HepG2 (cell line): ENCODE measurements at regions not wholly inside any gene's neighbourhood (a gene's known extent, or its start where the extent isn't known, plus 50 kb on each side); places are given as distances from the start of the nearest gene placed in this dataset.

ENCODE experiments used
- ATAC-seq: fragments of 200-7000 bp; cut with Tn5 transposase; 3 replicates; pipeline ENCODE4 v1.9.1; 2020; ENCODE audit warnings: mild to moderate bottlenecking, moderate library complexity
- BruUV-seq: library from RNA; stranded (reverse); fragments of 400-500 nt; replicated peaks from 2 replicates; lab custom pipeline; 2021; lab: Mats Ljungman, UMichigan
- CTCF ChIA-PET: fragments of 300-600 bp; formaldehyde crosslinking; extraction: SDS; loops from one replicate; lab custom pipeline; 2021; ENCODE audit warnings: low total read pairs, inconsistent platforms, low intra/inter-chr PET ratio; lab: Yijun Ruan, JAX
- POLR2A ChIA-PET: fragments of 350-600 bp; sonication (Branson Sonifier 250); formaldehyde crosslinking; loops from one replicate; lab custom pipeline; 2020; ENCODE audit warnings: antibody characterized with exemption, inconsistent platforms; lab: Yijun Ruan, JAX
- DNase-seq: peaks from one replicate; pipeline ENCODE4 v3.0.0-alpha.2; 2015; ENCODE audit warnings: low spot score
- FAIRE-seq: peaks from 3 replicates; lab custom pipeline; 2011; peaks lifted over from hg19 to GRCh38; lab: Jason Lieb, UNC
- H2AFZ ChIP-seq: one replicate; pipeline ENCODE4 v1.6.1; 2011; ENCODE audit warnings: low read length, inconsistent platforms
- H3K27ac ChIP-seq: fragments of 300-600 bp; 3 replicates; pipeline ENCODE4 v1.8.0; 2011; ENCODE audit warnings: mixed run types, mild to moderate bottlenecking, mixed read lengths, low read length, inconsistent platforms; ENCODE audit not compliant: insufficient read depth; ENCODE audit errors: extremely low read length
- H3K27me3 ChIP-seq, 2 experiments: fragments of 200-600 bp in 1 of 2; 2 replicates in 1 of 2; 3 replicates in 1 of 2; pipeline versions ENCODE4 v1.6.0 to v1.8.0; 2011; ENCODE audit warnings: low read length in 2 of 2, mild to moderate bottlenecking in 2 of 2, moderate library complexity in 2 of 2, inconsistent platforms in 1 of 2; ENCODE audit not compliant: insufficient read depth in 2 of 2, control insufficient read depth in 1 of 2
- H3K36me3 ChIP-seq, 2 experiments: fragments of 200-600 bp in 1 of 2; replicated peaks in 1 of 2; 2 replicates in 1 of 2; 3 replicates in 1 of 2; pipeline versions ENCODE4 v1.5.1 to v1.8.0; 2011; ENCODE audit warnings: low read length in 2 of 2, inconsistent platforms in 1 of 2; ENCODE audit not compliant: insufficient read depth in 2 of 2, control insufficient read depth in 1 of 2
- H3K4me1 ChIP-seq: 2 replicates; pipeline ENCODE4 v1.5.1; 2012; ENCODE audit warnings: low read length, inconsistent platforms; ENCODE audit not compliant: insufficient read depth
- H3K4me2 ChIP-seq: 2 replicates; pipeline ENCODE4 v1.6.0; 2011; ENCODE audit warnings: low read depth, low read length, inconsistent platforms
- H3K4me3 ChIP-seq, 3 experiments: fragments of 200-600 bp in 1 of 3; sonication (generic), shearing (Covaris generic) in 1 of 3; replicated peaks in 1 of 3; 2 replicates each; pipeline ENCODE4 v1.5.1; 2011 to 2016; ENCODE audit warnings: low read length in 3 of 3, inconsistent platforms in 2 of 3, low read depth in 2 of 3, mild to moderate bottlenecking in 2 of 3, control low read depth in 1 of 3, mixed read lengths in 1 of 3; ENCODE audit not compliant: insufficient read depth in 1 of 3
- H3K79me2 ChIP-seq: one replicate; pipeline ENCODE4 v1.6.1; 2011; ENCODE audit warnings: low read length, inconsistent platforms; ENCODE audit not compliant: insufficient read depth
- H3K9ac ChIP-seq: 2 replicates; pipeline ENCODE4 v1.6.0; 2011; ENCODE audit warnings: mild to moderate bottlenecking, low read depth, low read length, inconsistent platforms; ENCODE audit not compliant: insufficient read depth
- H3K9me3 ChIP-seq: 2 replicates; pipeline ENCODE4 v1.5.1; 2012; ENCODE audit warnings: mild to moderate bottlenecking, low read length
- H4K20me1 ChIP-seq: 2 replicates; pipeline ENCODE4 v1.6.0; 2011; ENCODE audit warnings: inconsistent platforms, mild to moderate bottlenecking, low read length, moderate library complexity; ENCODE audit not compliant: insufficient read depth
- CSRNP1 ChIP-seq: sonication (generic); formaldehyde crosslinking; IDR thresholded peaks from 2 replicates; pipeline ENCODE4 v1.8.1; 2023; ENCODE audit warnings: mild to moderate bottlenecking, missing genetic modification reagents
- SETDB1 ChIP-seq: sonication (generic); formaldehyde crosslinking; IDR thresholded peaks from 2 replicates; pipeline ENCODE4 v1.5.1; 2020; ENCODE audit warnings: missing genetic modification reagents, mild to moderate bottlenecking, borderline replicate concordance
- THYN1 ChIP-seq: sonication (generic); formaldehyde crosslinking; IDR thresholded peaks from 2 replicates; pipeline ENCODE4 v1.8.1; 2023; ENCODE audit warnings: low read depth, mild to moderate bottlenecking, moderate library complexity, missing genetic modification reagents, borderline replicate concordance
- ZBED4 ChIP-seq: sonication (generic); formaldehyde crosslinking; IDR thresholded peaks from 2 replicates; pipeline ENCODE4 v1.4.0; 2020; ENCODE audit warnings: missing genetic modification reagents, borderline replicate concordance
- ZNF354B ChIP-seq: sonication (generic); formaldehyde crosslinking; IDR thresholded peaks from 2 replicates; pipeline ENCODE4 v1.8.0; 2022; ENCODE audit warnings: mild to moderate bottlenecking, missing genetic modification reagents
- ZNF577 ChIP-seq: sonication (generic); formaldehyde crosslinking; IDR thresholded peaks from 2 replicates; pipeline ENCODE4 v1.4.0; 2020; ENCODE audit warnings: mild to moderate bottlenecking, low read depth, missing genetic modification reagents, borderline replicate concordance
- ZNF740 ChIP-seq: sonication (generic); formaldehyde crosslinking; IDR thresholded peaks from 2 replicates; pipeline ENCODE4 v1.4.0; 2020; ENCODE audit warnings: missing genetic modification reagents
- WGBS: methylation state at CpG from one replicate; pipeline ENCODE4 v1.1.6; 2017; ENCODE audit warnings: low lambda C conversion rate; 5-methylcytosine and 5-hydroxymethylcytosine counted together
- in situ Hi-C: cut with HindIII; loops from 2 replicates; pipeline ENCODE4 v1.10.0; 2017; ENCODE audit warnings: low pct_unique_long_range_greater_than_20kb; ENCODE audit not compliant: extremely low pct_ligation_motif_present
- intact Hi-C: fragments of 100-400 bp; cut with micrococcal nuclease; formaldehyde crosslinking; loops from one replicate; pipeline ENCODE4 v1.10.0; 2022; ENCODE audit not compliant: unreplicated experiment

- H3K4me2 ChIP-seq, result no peak overlapping the region
- WGBS, result 5% methylated on average over 2 of the region's 2 CpGs
- DNase-seq (no peak), FAIRE-seq (no peak), ATAC-seq (no peak)
- no peak overlapping the region for H3K9ac ChIP-seq
- TF ChIP-seq CSRNP1 (CRISPR knock-in tag) (no peak), SETDB1 (CRISPR knock-in tag) (no peak), ZNF577 (no peak), ZNF354B (CRISPR knock-in tag) (no peak), ZNF740 (CRISPR knock-in tag) (no peak), THYN1 (CRISPR knock-in tag) (no peak), ZBED4 (no peak)
- H4K20me1 ChIP-seq, result no peaks in the 10 kb centered on the region
- no peaks in the 10 kb centered on the region for H3K36me3 ChIP-seq
- H3K79me2 ChIP-seq, result no peaks in the 10 kb centered on the region
- no peaks in the 10 kb centered on the region for H3K9me3 ChIP-seq
- H3K27ac ChIP-seq, result no peak overlapping the region
- H3K4me3 ChIP-seq, result no peak overlapping the region
- no TSS peak for BruUV-seq
- no peaks in the 10 kb centered on the region for H3K27me3 ChIP-seq
- no peaks in the 10 kb centered on the region for H3K4me1 ChIP-seq
- CTCF ChIA-PET, result no interaction called here
- in situ Hi-C loops (no loop called here), intact Hi-C loops (no loop called here)
- POLR2A ChIA-PET, result no interaction called here
- H2AFZ ChIP-seq, result no peak overlapping the region
Measured at GRCh38 chr2:41405441-41405840, 642.4 kb upstream of the PKDCC start.
